ENCODE measurements at regions not wholly inside any gene's neighbourhood (a gene's known extent, or its start where the extent isn't known, plus 50 kb on each side); places are given as distances from the start of the nearest gene placed in this dataset.

DNA sequence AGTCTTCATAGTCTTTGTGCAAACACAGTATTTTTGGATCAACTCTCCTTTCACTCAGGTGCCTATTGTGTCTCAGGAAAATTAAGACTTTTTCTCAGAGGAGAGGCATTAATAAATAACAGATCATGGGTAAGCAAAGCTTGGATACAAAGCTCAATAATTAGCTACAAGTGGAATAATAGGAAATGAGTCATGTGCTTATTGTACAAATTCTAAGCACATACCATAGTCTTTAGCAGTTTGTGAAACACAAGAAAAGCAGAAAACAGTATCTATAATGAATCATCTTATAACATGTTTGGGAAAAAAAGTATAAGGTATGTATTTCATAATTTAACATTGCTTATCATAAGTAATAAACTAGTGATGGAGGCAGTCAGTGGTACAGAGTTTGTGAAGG, 477.0 kb downstream of the CDH10 start:
- TF ChIP-seq, protein P1, sequence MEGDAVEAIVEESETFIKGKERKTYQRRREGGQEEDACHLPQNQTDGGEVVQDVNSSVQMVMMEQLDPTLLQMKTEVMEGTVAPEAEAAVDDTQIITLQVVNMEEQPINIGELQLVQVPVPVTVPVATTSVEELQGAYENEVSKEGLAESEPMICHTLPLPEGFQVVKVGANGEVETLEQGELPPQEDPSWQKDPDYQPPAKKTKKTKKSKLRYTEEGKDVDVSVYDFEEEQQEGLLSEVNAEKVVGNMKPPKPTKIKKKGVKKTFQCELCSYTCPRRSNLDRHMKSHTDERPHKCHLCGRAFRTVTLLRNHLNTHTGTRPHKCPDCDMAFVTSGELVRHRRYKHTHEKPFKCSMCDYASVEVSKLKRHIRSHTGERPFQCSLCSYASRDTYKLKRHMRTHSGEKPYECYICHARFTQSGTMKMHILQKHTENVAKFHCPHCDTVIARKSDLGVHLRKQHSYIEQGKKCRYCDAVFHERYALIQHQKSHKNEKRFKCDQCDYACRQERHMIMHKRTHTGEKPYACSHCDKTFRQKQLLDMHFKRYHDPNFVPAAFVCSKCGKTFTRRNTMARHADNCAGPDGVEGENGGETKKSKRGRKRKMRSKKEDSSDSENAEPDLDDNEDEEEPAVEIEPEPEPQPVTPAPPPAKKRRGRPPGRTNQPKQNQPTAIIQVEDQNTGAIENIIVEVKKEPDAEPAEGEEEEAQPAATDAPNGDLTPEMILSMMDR (conservative IDR thresholded peaks at IDR 0.05 in 1 of 2, IDR thresholded peaks at IDR 0.05 in 1 of 2; ENCODE audit: low read depth in 1 of 2, low read length in 2 of 2): no peak
- TF ChIP-seq EZH2 (IDR thresholded peaks at IDR 0.05; ENCODE audit: low read length, missing control alignments): no peak

Data from fibroblast of lung (primary cell).